ENCODE measurements at regions not wholly inside any gene's neighbourhood (a gene's known extent, or its start where the extent isn't known, plus 50 kb on each side); places are given as distances from the start of the nearest gene placed in this dataset.

DNA sequence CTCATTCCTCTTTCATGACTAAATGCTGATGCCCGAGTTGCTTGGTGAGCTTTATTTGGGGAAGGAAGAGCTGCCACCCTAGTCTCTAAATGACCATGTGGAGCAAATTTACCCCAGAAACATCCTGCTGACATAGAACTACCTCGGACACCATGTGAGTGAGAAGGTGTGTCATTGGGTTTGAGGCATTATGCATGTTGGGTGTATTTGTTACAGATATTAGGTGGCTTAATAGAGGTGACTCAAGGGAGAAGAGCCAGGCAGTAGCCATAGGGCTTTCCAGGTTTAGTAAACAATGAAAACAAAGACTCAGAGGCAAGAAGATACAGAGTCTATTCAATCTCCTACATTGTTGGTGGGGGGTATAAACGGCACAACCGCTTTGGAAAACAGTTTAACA lies 581.5 kb downstream of the CCDC171 start:
- DNase-seq (ENCODE audit: low spot score), result no peak
- TF ChIP-seq, protein P1, sequence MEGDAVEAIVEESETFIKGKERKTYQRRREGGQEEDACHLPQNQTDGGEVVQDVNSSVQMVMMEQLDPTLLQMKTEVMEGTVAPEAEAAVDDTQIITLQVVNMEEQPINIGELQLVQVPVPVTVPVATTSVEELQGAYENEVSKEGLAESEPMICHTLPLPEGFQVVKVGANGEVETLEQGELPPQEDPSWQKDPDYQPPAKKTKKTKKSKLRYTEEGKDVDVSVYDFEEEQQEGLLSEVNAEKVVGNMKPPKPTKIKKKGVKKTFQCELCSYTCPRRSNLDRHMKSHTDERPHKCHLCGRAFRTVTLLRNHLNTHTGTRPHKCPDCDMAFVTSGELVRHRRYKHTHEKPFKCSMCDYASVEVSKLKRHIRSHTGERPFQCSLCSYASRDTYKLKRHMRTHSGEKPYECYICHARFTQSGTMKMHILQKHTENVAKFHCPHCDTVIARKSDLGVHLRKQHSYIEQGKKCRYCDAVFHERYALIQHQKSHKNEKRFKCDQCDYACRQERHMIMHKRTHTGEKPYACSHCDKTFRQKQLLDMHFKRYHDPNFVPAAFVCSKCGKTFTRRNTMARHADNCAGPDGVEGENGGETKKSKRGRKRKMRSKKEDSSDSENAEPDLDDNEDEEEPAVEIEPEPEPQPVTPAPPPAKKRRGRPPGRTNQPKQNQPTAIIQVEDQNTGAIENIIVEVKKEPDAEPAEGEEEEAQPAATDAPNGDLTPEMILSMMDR (IDR thresholded peaks at IDR 0.05; ENCODE audit: extremely low read depth, missing control alignments), result no peak

DNA sequence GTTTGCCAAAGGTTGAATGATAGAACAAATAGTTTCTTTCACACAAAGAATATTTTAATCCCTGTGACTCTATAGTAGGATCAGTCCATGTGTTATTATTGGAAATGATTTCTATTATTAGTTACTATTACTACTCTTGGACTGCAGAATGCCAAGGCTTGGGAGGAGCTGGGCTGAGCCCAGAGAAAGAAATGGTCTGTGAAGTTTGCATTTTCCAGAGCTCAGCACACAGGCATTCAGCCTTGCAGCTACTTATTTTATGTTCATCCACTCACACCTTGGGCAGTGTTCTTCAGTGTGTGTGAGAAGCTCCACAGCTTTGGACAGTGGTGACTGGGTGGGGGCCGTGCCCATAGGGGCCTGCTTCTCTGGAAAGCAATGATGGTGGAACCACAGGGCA lies 583.1 kb downstream of the CCDC171 start:
- no peak for DNase-seq (ENCODE audit: low spot score)
- TF ChIP-seq, protein P1 (IDR thresholded peaks at IDR 0.05; ENCODE audit: extremely low read depth, missing control alignments), result no peak

DNA sequence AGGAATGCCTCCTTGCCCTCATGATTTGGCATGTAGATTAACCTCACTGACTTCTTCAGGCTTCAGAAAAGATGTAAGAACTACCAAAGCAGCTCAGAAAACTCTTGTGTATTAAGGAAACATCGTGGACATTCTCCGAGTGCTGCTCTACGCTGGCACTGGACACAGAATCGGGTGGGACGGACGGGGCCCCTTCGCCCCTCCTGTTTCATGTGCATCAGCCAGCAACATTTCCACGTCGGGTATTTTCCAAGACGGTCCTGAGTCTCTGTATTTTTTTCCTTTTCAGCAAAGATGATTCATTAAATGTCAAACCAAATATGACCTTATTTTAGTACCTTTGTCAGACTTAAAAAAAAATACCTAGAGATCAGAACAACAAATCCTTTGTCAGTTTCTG lies 583.6 kb downstream of the CCDC171 start:
- TF ChIP-seq, protein P1 (IDR thresholded peaks at IDR 0.05; ENCODE audit: extremely low read depth, missing control alignments), result no peak
- DNase-seq (ENCODE audit: low spot score), result no peak

DNA sequence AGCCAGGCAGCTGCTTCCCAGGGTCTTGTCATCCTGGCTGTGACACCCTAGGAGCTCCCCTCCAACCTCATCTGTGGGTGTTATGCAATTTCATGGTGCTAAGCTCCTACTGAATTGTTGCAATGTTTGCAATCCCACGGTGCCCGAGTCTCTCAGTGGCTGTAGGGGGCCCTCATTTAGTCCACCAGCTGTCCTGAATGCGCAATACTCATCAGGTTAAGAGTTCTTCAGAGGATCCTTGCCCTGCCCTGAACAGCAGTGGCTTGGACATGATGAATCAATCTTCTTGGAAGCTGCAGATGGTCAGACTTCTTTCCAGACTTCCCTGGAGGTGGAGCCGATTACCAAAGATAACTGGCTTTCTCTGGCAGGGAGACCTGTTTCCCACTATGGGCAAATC lies 584.1 kb downstream of the CCDC171 start:
- no peak for DNase-seq (ENCODE audit: low spot score)
- TF ChIP-seq, protein P1 (IDR thresholded peaks at IDR 0.05; ENCODE audit: extremely low read depth, missing control alignments), result no peak

DNA sequence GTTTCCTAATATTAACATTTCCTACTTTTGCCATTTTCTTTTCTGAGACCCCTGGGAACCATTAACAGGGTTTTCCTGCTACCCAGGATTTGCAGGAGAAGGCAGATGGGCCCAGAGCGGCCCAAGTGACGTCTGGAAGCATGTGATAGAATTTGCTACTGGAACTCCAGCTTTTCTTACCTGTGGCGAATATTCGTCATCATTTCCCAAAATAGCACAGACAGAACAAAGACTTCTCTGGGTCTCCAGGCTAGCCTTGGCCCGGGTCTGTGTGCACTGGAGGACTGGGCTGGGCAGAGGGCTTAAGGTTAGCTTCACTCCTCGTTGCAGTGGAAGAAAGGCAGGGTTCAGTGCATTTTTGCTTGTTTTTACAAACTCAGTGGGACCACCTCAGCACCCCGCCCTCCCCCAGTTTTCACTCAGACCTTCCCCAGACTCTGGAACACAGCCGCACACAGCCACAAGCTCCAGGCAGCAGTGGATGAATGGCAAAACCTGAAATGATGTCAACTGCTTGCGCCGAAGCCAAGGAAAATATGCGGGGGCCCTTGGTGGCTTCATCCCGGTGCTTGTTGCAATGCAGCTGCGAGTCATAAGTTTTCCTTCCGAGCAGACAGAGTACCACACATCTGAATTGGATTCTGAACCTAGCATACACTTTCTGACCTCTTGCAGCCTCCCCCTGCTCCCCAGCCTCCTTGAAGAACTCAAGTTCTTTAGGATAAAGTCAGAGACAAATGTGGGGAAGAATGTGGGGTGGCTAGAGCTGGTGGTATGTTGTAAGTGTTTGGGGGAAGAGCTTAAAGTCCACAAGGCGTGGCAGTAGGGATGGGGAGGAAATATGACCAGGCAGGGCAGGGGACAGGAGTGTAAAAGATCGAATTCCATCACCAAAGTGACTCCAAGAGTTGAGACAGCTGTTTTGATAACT lies 586.0 kb downstream of the CCDC171 start:
- DNase-seq (ENCODE audit: low spot score), result no peak
- TF ChIP-seq, protein P1 (IDR thresholded peaks at IDR 0.05; ENCODE audit: extremely low read depth, missing control alignments), result no peak

DNA sequence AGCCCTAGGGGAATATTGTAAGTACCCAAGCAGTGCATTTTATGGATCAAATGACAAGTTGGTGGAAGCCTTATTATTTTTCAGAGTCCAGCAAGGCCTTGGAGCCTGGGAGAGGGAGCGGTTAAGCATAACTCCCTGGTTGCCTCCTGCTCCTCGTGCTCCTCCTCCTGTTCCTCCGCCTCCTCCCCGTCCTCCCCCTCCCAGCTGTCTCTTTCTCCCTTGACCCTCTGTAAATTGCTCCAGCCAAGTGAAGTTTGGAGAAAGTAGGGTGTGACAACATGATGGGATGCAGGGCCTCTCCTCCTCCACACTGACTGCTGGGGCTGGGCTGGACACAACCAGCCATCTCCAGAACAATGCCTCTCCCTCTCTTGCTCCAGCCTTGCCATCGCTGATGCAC lies 586.9 kb downstream of the CCDC171 start:
- DNase-seq (ENCODE audit: low spot score), result no peak
- TF ChIP-seq, protein P1 (IDR thresholded peaks at IDR 0.05; ENCODE audit: extremely low read depth, missing control alignments), result no peak

DNA sequence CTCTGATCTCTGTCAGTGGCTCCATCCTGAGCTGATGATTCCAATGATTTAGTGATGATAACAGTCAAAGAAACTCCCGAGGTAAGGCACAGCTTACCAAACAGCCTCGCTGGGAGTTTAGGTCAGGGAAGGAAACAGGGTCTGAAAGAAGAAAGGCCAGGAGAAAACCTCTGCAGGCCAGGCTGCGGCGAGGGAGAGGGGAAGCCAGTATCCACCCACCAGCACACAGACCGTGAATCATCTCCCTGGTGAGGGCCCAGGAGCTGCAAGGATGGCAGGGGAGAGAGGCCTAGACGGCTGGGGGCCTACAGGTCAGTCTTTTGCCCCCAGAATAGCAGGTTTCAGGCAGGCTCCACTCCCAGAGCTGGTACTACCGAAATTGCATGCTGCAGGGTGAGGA lies 590.5 kb downstream of the CCDC171 start:
- TF ChIP-seq, protein P1 (IDR thresholded peaks at IDR 0.05; ENCODE audit: extremely low read depth, missing control alignments), result no peak

More for the DNA sequence above, 590.5 kb downstream of the CCDC171 start:
- no peak for DNase-seq (ENCODE audit: low spot score)

All from GM20000 (cell line).